Gastrocnemius medialis (tissue), 4 donors: ENCODE measurements at regions not wholly inside any gene's neighbourhood (a gene's known extent, or its start where the extent isn't known, plus 50 kb on each side); places are given as distances from the start of the nearest gene placed in this dataset.

ENCODE experiments used
- POLR2A ChIP-seq, 2 donors: fragments of 450-650 bp; IDR thresholded peaks; one replicate each; pipeline ENCODE4 v1.6.1; 2017; ENCODE audit warnings: antibody characterized with exemption in 2 of 2, mild to moderate bottlenecking in 2 of 2, moderate library complexity in 2 of 2
- TF ChIP-seq, protein P1 (sequence below), 5 experiments: fragments of 450-650 bp in 3 of 5; fragments of 200-600 bp in 2 of 5; sonication (generic) in 2 of 5; IDR thresholded peaks in 4 of 5; conservative IDR thresholded peaks in 1 of 5; 1 replicate in 4 of 5; 2 replicates in 1 of 5; pipeline ENCODE4 v1.5.1; 2016 to 2019; ENCODE audit warnings: antibody characterized with exemption in 5 of 5, mild to moderate bottlenecking in 3 of 5, moderate library complexity in 3 of 5

DNA sequence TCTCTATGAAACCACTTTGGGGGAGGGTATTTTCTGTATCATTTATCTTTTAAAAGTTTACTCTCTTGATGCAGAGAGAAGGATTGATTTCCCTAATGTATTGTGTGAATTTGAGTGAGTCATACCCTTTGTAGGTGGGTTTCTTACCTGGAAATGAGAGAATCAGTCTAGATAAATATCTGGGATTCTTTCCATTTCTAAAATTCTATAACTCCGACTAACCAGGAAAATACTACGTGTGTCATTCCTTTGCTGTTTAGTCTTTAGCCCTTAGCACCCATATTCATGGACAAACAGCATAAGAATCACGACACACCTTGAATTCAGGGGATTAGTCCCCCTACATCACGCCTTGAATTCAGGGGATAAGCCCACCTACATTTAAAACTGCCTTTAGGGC lies 139.1 kb downstream of the GATA3 start:
- TF ChIP-seq, protein P1, sequence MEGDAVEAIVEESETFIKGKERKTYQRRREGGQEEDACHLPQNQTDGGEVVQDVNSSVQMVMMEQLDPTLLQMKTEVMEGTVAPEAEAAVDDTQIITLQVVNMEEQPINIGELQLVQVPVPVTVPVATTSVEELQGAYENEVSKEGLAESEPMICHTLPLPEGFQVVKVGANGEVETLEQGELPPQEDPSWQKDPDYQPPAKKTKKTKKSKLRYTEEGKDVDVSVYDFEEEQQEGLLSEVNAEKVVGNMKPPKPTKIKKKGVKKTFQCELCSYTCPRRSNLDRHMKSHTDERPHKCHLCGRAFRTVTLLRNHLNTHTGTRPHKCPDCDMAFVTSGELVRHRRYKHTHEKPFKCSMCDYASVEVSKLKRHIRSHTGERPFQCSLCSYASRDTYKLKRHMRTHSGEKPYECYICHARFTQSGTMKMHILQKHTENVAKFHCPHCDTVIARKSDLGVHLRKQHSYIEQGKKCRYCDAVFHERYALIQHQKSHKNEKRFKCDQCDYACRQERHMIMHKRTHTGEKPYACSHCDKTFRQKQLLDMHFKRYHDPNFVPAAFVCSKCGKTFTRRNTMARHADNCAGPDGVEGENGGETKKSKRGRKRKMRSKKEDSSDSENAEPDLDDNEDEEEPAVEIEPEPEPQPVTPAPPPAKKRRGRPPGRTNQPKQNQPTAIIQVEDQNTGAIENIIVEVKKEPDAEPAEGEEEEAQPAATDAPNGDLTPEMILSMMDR (IDR thresholded peaks at IDR 0.05 in 4 of 5, conservative IDR thresholded peaks at IDR 0.05 in 1 of 5): no peak
- no peak for TF ChIP-seq POLR2A (IDR thresholded peaks at IDR 0.05)
